MM.1S (cell line): ENCODE measurements at regions not wholly inside any gene's neighbourhood (a gene's known extent, or its start where the extent isn't known, plus 50 kb on each side); places are given as distances from the start of the nearest gene placed in this dataset.

Source experiments
- CTCF ChIP-seq: fragments of 300-600 bp; sonication (generic); IDR thresholded peaks from 2 replicates; pipeline ENCODE4 v1.5.1; 2016; ENCODE audit warnings: antibody characterized with exemption, low read length, mixed read lengths
- EZH2 ChIP-seq: fragments of 300-600 bp; sonication (generic); optimal IDR thresholded peaks from 2 replicates; pipeline ENCODE3; 2017; ENCODE audit warnings: low read depth, mild to moderate bottlenecking, antibody characterized with exemption, low read length, mixed read lengths
- EZH2phosphoT487 ChIP-seq: fragments of 300-600 bp; sonication (generic); IDR thresholded peaks from 2 replicates; pipeline ENCODE4 v1.6.1; 2018; ENCODE audit warnings: antibody characterized with exemption, low read length

- TF ChIP-seq CTCF (no peak), EZH2phosphoT487 (no peak), EZH2 (no peak)
Measured at GRCh38 chr3:145807990-145808389, 353.0 kb downstream of the PLOD2 start.
